ENCODE measurements at regions not wholly inside any gene's neighbourhood (a gene's known extent, or its start where the extent isn't known, plus 50 kb on each side); places are given as distances from the start of the nearest gene placed in this dataset.

- peak; percentile 88 to 97 for DNase-seq
Measured at GRCh38 chr3:46089237-46090011, 62.1 kb upstream of the XCR1 start.

- DNase-seq = peak; percentile 60 to 70
Measured at GRCh38 chr3:46087871-46088270, 60.6 kb upstream of the XCR1 start.

GRCh38 chr3:46086986-46087385 is 59.7 kb upstream of the XCR1 start:
- no peak for DNase-seq

- no peak for DNase-seq
Measured at GRCh38 chr3:46086083-46086437, 58.8 kb upstream of the XCR1 start.

GRCh38 chr3:46085421-46086082 is 58.3 kb upstream of the XCR1 start:
- DNase-seq = no peak

GRCh38 chr3:46083956-46084355 is 56.7 kb upstream of the XCR1 start:
- DNase-seq = no peak

DNA sequence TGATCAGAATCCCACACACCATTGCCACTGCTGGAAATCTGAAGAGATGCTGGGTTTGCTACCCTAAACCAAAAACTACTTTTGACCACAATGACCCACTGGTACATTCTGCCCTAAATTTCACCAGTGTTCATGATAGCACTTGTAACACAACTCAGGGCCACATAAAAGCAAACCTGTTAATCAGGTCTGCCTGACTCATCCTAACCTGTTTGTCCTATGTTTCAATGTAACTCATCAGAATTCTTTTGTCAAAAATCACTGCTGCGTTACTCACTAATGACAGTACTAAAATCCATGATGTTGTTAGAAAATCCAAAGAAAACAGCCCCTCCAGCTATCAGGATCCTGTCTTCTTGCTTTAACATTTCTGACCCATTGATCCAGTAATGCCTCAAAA is 55.6 kb upstream of the XCR1 start:
- DNase-seq = no peak

DNA sequence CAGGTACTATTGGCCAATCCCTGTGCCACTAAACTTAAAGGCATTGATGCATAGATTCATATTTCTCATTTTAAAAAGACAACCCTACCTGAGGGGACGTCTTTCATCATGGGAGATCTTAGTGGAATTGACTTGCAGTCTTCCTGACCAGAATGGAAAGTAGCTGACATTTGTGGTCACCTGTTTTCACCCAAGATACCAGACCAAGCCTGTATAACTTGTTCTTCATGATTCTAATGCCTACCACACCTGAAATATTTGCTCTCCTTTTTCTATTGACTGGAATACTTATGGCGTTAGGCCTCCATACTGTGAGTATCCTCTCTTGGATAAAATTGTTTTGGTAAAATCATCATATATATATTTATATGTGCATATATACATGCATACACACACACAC is 54.7 kb upstream of the XCR1 start:
- DNase-seq = no peak

GRCh38 chr3:46080969-46081345 is 53.7 kb upstream of the XCR1 start:
- no peak for DNase-seq

DNA sequence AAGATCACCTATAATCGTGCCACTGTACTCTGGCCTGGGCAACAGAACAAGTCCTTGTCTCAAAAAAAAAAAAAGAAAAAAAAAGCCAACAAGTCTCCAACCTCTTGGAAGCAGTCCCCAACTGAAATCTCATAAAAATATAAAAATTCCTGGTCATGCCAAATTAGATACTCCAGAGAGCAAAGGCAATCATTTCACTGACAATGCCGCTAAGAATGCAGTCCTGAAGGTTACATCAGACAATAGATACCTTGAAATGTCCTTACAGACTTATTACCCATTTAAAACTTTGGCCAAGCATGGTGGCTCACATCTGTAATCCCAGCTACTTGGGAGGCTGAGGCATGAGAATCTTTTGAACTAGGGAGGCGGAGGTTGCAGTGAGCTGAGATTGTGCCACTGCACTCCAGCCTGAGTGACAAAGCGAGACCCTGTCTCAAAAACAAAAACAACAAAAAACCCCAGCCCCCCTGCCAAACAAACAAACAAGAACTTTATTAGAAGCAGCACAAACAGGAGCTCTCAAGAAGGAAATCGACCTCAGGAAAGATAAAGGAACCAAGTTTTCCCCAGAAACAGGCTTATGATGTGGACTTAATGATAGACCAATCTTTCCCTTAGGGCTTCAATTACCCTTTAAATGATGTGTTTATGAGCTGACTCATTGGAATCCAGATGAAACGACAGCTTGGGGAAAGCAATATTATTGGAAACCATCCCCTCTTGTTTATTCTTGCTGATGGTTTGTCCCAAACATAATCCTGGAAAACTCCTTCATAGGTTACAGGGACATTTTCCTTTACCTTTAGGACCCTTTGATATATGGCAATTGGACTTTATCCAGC is 53.1 kb upstream of the XCR1 start:
- DNase-seq = no peak

- peak; percentile 94 to 95 for DNase-seq
Measured at GRCh38 chr3:46078712-46079400, 51.6 kb upstream of the XCR1 start.
